Hippocampal formation (tissue), 2 donors: ENCODE measurements at regions not wholly inside any gene's neighbourhood (a gene's known extent, or its start where the extent isn't known, plus 50 kb on each side); places are given as distances from the start of the nearest gene placed in this dataset.
"Not testable (repeated sequence)": the region's sequence is repeated elsewhere in the genome, so short reads cannot be mapped to it uniquely, and the experiment has no call there.

Experiments used
- DNase-seq, 2 donors: peaks; one replicate each; lab custom pipeline; 2025; lab: John Stamatoyannopoulos, UW

GRCh38 chr16:88128556-88128955 is 177.3 kb downstream of the BANP start:
- no peak for DNase-seq

- not testable (repeated sequence) for DNase-seq
Measured at GRCh38 chr16:88129133-88129532, 177.9 kb downstream of the BANP start.

- DNase-seq, result no peak
Measured at GRCh38 chr16:88130016-88130415, 178.8 kb downstream of the BANP start.

- DNase-seq, result no peak
Measured at GRCh38 chr16:88130681-88131080, 179.4 kb downstream of the BANP start.

- no peak for DNase-seq
Measured at GRCh38 chr16:88131256-88131655, 180.0 kb downstream of the BANP start.

- no peak for DNase-seq
Measured at GRCh38 chr16:88131966-88132365, 180.7 kb downstream of the BANP start.

GRCh38 chr16:88132836-88133506 is 181.7 kb downstream of the BANP start:
- DNase-seq, result no peak

- no peak for DNase-seq
Measured at GRCh38 chr16:88133507-88133843, 182.2 kb downstream of the BANP start.

GRCh38 chr16:88134172-88134898 is 183.1 kb downstream of the BANP start:
- not testable (repeated sequence) for DNase-seq

- not testable (repeated sequence) for DNase-seq
Measured at GRCh38 chr16:88134899-88135682, 183.9 kb downstream of the BANP start.

- not testable (repeated sequence) for DNase-seq
Measured at GRCh38 chr16:88136211-88136713, 185.0 kb downstream of the BANP start.

- not testable (repeated sequence) for DNase-seq
Measured at GRCh38 chr16:88136939-88137338, 185.7 kb downstream of the BANP start.

GRCh38 chr16:88139141-88139540 is 187.9 kb downstream of the BANP start:
- not testable (repeated sequence) for DNase-seq

GRCh38 chr16:88140195-88140594 is 189.0 kb downstream of the BANP start:
- DNase-seq, result not testable (repeated sequence)

GRCh38 chr16:88141580-88141979 is 190.3 kb downstream of the BANP start:
- no peak for DNase-seq

GRCh38 chr16:88142056-88142935 is 191.1 kb downstream of the BANP start:
- not testable (repeated sequence) for DNase-seq

GRCh38 chr16:88143122-88144027 is 192.1 kb downstream of the BANP start:
- not testable (repeated sequence) for DNase-seq

- no peak for DNase-seq
Measured at GRCh38 chr16:88144028-88144511, 192.8 kb downstream of the BANP start.

- not testable (repeated sequence) for DNase-seq
Measured at GRCh38 chr16:88145376-88145775, 194.1 kb downstream of the BANP start.

GRCh38 chr16:88145824-88146405 is 194.7 kb downstream of the BANP start:
- DNase-seq, result not testable (repeated sequence)
